ENCODE measurements at regions not wholly inside any gene's neighbourhood (a gene's known extent, or its start where the extent isn't known, plus 50 kb on each side); places are given as distances from the start of the nearest gene placed in this dataset.

GRCh38 chr17:13994050-13994449 lies 75.3 kb upstream of the COX10 start:
- intact Hi-C loops (cut with micrococcal nuclease; ENCODE audit: unreplicated experiment), result no loop called here
- Histone ChIP-seq H3K27ac (ENCODE audit: low read length) (no peak overlapping the region), H3K36me3 (ENCODE audit: control insufficient read depth, insufficient read depth, low read length) (no peaks in the 10 kb centered on the region), H3K27me3 (ENCODE audit: control insufficient read depth, insufficient read depth, low read length) (no peaks in the 10 kb centered on the region), H3K9me3 (ENCODE audit: control insufficient read depth, insufficient read depth, low read depth, low read length) (no peaks in the 10 kb centered on the region), H3K4me3 (ENCODE audit: low read depth in 2 of 2, low read length in 2 of 2) (no peak overlapping the region), H3K4me1 (ENCODE audit: control insufficient read depth, insufficient read depth, low read length) (no peaks in the 10 kb centered on the region)
- in situ Hi-C loops (cut with HindIII; ENCODE audit: low pct_unique_long_range_greater_than_20kb, low sequenced_read_pairs), result no loop called here
- ChIA-PET POLR2A (no interaction called here), CTCF (no interaction called here)
- BruUV-seq (replicated peaks), result no TSS peak
- TF ChIP-seq CTCF (IDR thresholded peaks at IDR 0.05), result no peak
- TF ChIP-seq REST (IDR thresholded peaks at IDR 0.05; ENCODE audit: insufficient read depth in 1 of 2, low read depth in 2 of 2, low read length in 1 of 2), result no peak
- TF ChIP-seq TCF7L2 (IDR thresholded peaks at IDR 0.05; ENCODE audit: low read depth, low read length), result no peak
- TF ChIP-seq SIN3A (IDR thresholded peaks at IDR 0.05; ENCODE audit: borderline replicate concordance, insufficient read depth, low read depth, low read length), result no peak
- TF ChIP-seq POLR2AphosphoS5 (IDR thresholded peaks at IDR 0.05; ENCODE audit: low read depth, low read length), result no peak
- no peak for DNase-seq (ENCODE audit: low read depth, low spot score)
- ATAC-seq, result no peak

GRCh38 chr17:13995856-13996271 lies 73.4 kb upstream of the COX10 start:
- no peak for ATAC-seq
- in situ Hi-C loops (cut with HindIII; ENCODE audit: low pct_unique_long_range_greater_than_20kb, low sequenced_read_pairs) (no loop called here), intact Hi-C loops (cut with micrococcal nuclease; ENCODE audit: unreplicated experiment) (no loop called here)
- no peak overlapping the region for H3K4me3 ChIP-seq (ENCODE audit: low read depth in 2 of 2, low read length in 2 of 2)
- no peak for TF ChIP-seq CTCF (IDR thresholded peaks at IDR 0.05)
- TF ChIP-seq TCF7L2 (IDR thresholded peaks at IDR 0.05; ENCODE audit: low read depth, low read length), result no peak
- TF ChIP-seq SIN3A (IDR thresholded peaks at IDR 0.05; ENCODE audit: borderline replicate concordance, insufficient read depth, low read depth, low read length), result no peak
- TF ChIP-seq POLR2AphosphoS5 (IDR thresholded peaks at IDR 0.05; ENCODE audit: low read depth, low read length), result no peak
- TF ChIP-seq REST (IDR thresholded peaks at IDR 0.05; ENCODE audit: insufficient read depth in 1 of 2, low read depth in 2 of 2, low read length in 1 of 2), result no peak
- H3K27me3 ChIP-seq (ENCODE audit: control insufficient read depth, insufficient read depth, low read length), result no peaks in the 10 kb centered on the region
- ChIA-PET CTCF (no interaction called here), POLR2A (no interaction called here)
- BruUV-seq (replicated peaks), result no TSS peak
- no peaks in the 10 kb centered on the region for H3K4me1 ChIP-seq (ENCODE audit: control insufficient read depth, insufficient read depth, low read length)
- H3K9me3 ChIP-seq (ENCODE audit: control insufficient read depth, insufficient read depth, low read depth, low read length), result no peaks in the 10 kb centered on the region
- no peak overlapping the region for H3K27ac ChIP-seq (ENCODE audit: low read length)
- no peak for DNase-seq (ENCODE audit: low read depth, low spot score)
- no peaks in the 10 kb centered on the region for H3K36me3 ChIP-seq (ENCODE audit: control insufficient read depth, insufficient read depth, low read length)
